Islet precursor cell (in vitro differentiated cells): ENCODE measurements at regions not wholly inside any gene's neighbourhood (a gene's known extent, or its start where the extent isn't known, plus 50 kb on each side); places are given as distances from the start of the nearest gene placed in this dataset.

Experiments
- DNase-seq: peaks from one replicate; pipeline ENCODE4 v3.0.0-alpha.2; 2018

GRCh38 chr18:67621049-67621713 is 104.7 kb upstream of the DSEL start:
- DNase-seq: no peak

GRCh38 chr18:67618061-67618460 is 101.5 kb upstream of the DSEL start:
- DNase-seq: no peak

- no peak for DNase-seq
These were observed 99.4 kb upstream of the DSEL start for GRCh38 chr18:67615876-67616275.

- DNase-seq: no peak
These were observed 97.2 kb upstream of the DSEL start for GRCh38 chr18:67613731-67614130.

GRCh38 chr18:67612281-67612680 is 95.8 kb upstream of the DSEL start:
- no peak for DNase-seq

- DNase-seq: no peak
These were observed 92.2 kb upstream of the DSEL start for GRCh38 chr18:67608615-67609273.

GRCh38 chr18:67608191-67608590 is 91.7 kb upstream of the DSEL start:
- DNase-seq: no peak

GRCh38 chr18:67600181-67601180 is 84.0 kb upstream of the DSEL start:
- DNase-seq: peak; percentile 82

GRCh38 chr18:67599277-67599676 is 82.8 kb upstream of the DSEL start:
- DNase-seq: no peak

GRCh38 chr18:67597759-67598158 is 81.2 kb upstream of the DSEL start:
- DNase-seq: no peak

- no peak for DNase-seq
These were observed 79.5 kb upstream of the DSEL start for GRCh38 chr18:67596003-67596402.

GRCh38 chr18:67590571-67591141 is 74.1 kb upstream of the DSEL start:
- DNase-seq: no peak

GRCh38 chr18:67589325-67589724 is 72.8 kb upstream of the DSEL start:
- no peak for DNase-seq

- DNase-seq: no peak
These were observed 69.6 kb upstream of the DSEL start for GRCh38 chr18:67586101-67586500.

- DNase-seq: no peak
These were observed 67.1 kb upstream of the DSEL start for GRCh38 chr18:67583621-67584020.

GRCh38 chr18:67582488-67582887 is 66.0 kb upstream of the DSEL start:
- DNase-seq: peak; percentile 54

- no peak for DNase-seq
These were observed 64.7 kb upstream of the DSEL start for GRCh38 chr18:67581178-67581577.

- no peak for DNase-seq
These were observed 60.9 kb upstream of the DSEL start for GRCh38 chr18:67577386-67577785.

- DNase-seq: no peak
These were observed 58.2 kb upstream of the DSEL start for GRCh38 chr18:67574749-67575148.

- no peak for DNase-seq
These were observed 51.6 kb upstream of the DSEL start for GRCh38 chr18:67568166-67568565.
